Psoas muscle (tissue), 7 donors: ENCODE measurements at regions not wholly inside any gene's neighbourhood (a gene's known extent, or its start where the extent isn't known, plus 50 kb on each side); places are given as distances from the start of the nearest gene placed in this dataset.
"Not testable (repeated sequence)": the region's sequence is repeated elsewhere in the genome, so short reads cannot be mapped to it uniquely, and the experiment has no call there.

Source experiments
- ATAC-seq, 4 donors: fragments of 200-7000 bp; cut with Tn5 transposase; one replicate each; pipeline ENCODE4 v1.9.1; 2020; ENCODE audit warnings: moderate library complexity in 3 of 4, mild to moderate bottlenecking in 2 of 4
- DNase-seq, 2 donors: peaks; one replicate each; pipeline ENCODE4 v3.0.0-alpha.2; 2020
- H3K27ac ChIP-seq: fragments of 200-600 bp; one replicate; pipeline ENCODE4 v1.8.0; 2022
- H3K27me3 ChIP-seq, 3 donors: fragments of 200-600 bp in 1 of 3; one replicate each; pipeline versions ENCODE4 v1.6.1 to v1.8.0; 2013 to 2022; ENCODE audit warnings: low read length in 2 of 3, mild to moderate bottlenecking in 2 of 3, moderate library complexity in 1 of 3; ENCODE audit not compliant: insufficient read depth in 3 of 3
- H3K36me3 ChIP-seq, 2 donors: fragments of 200-600 bp in 1 of 2; one replicate each; pipeline versions ENCODE4 v1.6.1 to v1.8.0; 2013 to 2022; ENCODE audit warnings: low read depth in 1 of 2, mild to moderate bottlenecking in 1 of 2, moderate library complexity in 1 of 2; ENCODE audit not compliant: insufficient read depth in 1 of 2
- H3K4me1 ChIP-seq: fragments of 200-600 bp; one replicate; pipeline ENCODE4 v1.8.0; 2022
- H3K4me3 ChIP-seq: fragments of 200-600 bp; one replicate; pipeline ENCODE4 v1.8.0; 2022; ENCODE audit warnings: mild to moderate bottlenecking
- H3K9me3 ChIP-seq: fragments of 200-600 bp; one replicate; pipeline ENCODE4 v1.8.0; 2022
- WGBS, 3 donors: extraction: QIAGEN DNeasy Blood & Tissue Kit; methylation state at CpG; one replicate each; pipeline versions ENCODE4 v1.1.6 to v1.1.7; 2013; 5-methylcytosine and 5-hydroxymethylcytosine counted together
- intact Hi-C, 2 donors: fragments of 100-400 bp; cut with DNase I; formaldehyde crosslinking; loops; one replicate each; pipeline versions ENCODE4 v1.11.0 to v1.14.2; 2022
- TF ChIP-seq, protein P1 (sequence below): fragments of 200-600 bp; IDR thresholded peaks from one replicate; pipeline ENCODE4 v1.8.0; 2022; ENCODE audit warnings: antibody characterized with exemption
- donor health status: healthy with polysubstance abuse.
- donor health status: DM: no; HTN: no; CAD: no; lungs with moderate emphysema.
- donor health status: Bipolar disorder and iron deficiency.
- donor health status: healthy.
- donor health status: DM: yes; HTN: yes; CAD: no.
- donor health status: DM: no; HTN: no; CAD: no.
- donor health status: DM: yes; HTN: yes; CAD: no.

DNA sequence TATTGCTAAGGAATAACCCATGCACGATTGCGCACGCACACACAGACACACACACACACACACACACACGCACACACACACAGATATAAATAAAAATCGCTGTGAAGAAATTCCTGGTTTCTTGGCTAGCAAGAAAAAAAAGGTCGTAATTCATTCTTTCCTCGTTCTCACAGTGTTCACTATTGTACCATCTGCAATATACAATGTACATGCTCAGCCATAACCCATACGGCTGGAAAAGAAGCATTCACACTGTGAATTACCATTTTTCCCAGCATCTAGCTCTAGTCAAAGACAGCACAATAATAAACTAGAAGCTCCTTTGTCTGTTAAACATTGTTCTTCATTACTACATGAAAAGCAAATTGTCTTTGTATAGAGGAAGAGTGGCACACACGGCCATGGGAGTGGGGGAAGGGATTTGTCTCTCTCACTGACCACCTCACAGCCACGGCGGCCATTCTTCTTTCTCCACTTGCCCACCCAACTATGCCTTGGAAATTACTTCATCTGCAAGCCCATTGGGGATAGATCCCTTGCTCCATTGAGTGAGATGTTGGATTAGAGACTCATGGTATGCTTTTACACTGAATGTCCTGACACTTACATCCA, 115.3 kb upstream of the ID4 start:
- H3K36me3 ChIP-seq: no peaks in the 10 kb centered on the region
- no peak overlapping the region for H3K27ac ChIP-seq
- ATAC-seq: no peak
- TF ChIP-seq, protein P1, sequence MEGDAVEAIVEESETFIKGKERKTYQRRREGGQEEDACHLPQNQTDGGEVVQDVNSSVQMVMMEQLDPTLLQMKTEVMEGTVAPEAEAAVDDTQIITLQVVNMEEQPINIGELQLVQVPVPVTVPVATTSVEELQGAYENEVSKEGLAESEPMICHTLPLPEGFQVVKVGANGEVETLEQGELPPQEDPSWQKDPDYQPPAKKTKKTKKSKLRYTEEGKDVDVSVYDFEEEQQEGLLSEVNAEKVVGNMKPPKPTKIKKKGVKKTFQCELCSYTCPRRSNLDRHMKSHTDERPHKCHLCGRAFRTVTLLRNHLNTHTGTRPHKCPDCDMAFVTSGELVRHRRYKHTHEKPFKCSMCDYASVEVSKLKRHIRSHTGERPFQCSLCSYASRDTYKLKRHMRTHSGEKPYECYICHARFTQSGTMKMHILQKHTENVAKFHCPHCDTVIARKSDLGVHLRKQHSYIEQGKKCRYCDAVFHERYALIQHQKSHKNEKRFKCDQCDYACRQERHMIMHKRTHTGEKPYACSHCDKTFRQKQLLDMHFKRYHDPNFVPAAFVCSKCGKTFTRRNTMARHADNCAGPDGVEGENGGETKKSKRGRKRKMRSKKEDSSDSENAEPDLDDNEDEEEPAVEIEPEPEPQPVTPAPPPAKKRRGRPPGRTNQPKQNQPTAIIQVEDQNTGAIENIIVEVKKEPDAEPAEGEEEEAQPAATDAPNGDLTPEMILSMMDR: no peak
- 71 to 77% (median 74%) methylated on average over 11 of the region's 11 CpGs for WGBS, 3 donors
- DNase-seq: no peak
- no peaks in the 10 kb centered on the region for H3K27me3 ChIP-seq
- H3K4me1 ChIP-seq: no peaks in the 10 kb centered on the region
- intact Hi-C loops: no loop called here
- H3K9me3 ChIP-seq: no peaks in the 10 kb centered on the region
- no peak overlapping the region for H3K4me3 ChIP-seq

DNA sequence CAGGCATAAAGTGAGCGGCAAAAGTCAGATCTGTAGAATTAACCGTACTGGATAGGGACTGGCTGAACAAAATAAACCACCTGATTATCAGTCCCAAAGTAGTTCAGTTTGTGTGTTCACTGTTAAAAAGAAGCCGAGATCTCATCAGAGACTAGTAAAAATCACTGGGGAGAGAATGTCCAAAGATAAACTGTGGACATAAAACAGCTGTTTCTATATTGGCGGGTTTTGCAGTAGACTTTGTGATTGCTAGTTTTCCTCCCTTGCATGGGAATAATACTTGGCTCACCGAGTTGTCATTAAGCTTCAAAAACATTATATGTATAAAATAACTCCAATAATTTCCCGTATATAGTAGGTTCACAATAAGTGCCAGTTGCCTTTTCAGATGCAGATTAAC, 114.2 kb upstream of the ID4 start:
- 78 to 83% (median 78%) methylated on average over 6 of the region's 6 CpGs for WGBS, 3 donors
- intact Hi-C loops: no loop called here
- Histone ChIP-seq H3K27me3 (no peaks in the 10 kb centered on the region), H3K4me3 (no peak overlapping the region), H3K27ac (no peak overlapping the region), H3K36me3 (no peaks in the 10 kb centered on the region), H3K4me1 (no peaks in the 10 kb centered on the region), H3K9me3 (no peaks in the 10 kb centered on the region)
- DNase-seq (no peak), ATAC-seq (no peak)
- TF ChIP-seq, protein P1: no peak

DNA sequence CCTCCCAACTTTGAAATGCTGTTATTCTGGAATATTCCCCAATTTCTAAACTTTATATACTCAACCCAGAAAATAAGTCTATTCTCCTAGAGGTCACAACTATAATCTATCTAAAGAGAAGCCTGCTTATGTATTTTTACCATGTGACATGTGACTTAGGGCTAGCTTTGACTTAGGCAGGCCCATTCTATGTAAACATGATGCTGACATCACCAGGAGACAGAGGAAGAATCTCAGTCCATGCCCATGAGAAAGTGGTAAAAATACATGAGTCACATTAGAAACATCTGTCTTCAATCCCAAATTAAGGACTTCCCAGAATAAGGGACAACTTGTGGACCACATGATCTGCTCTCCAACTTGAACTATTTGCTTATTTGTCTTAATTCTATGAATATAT, 113.6 kb upstream of the ID4 start:
- H3K36me3 ChIP-seq: no peaks in the 10 kb centered on the region
- no peak overlapping the region for H3K27ac ChIP-seq

DNA sequence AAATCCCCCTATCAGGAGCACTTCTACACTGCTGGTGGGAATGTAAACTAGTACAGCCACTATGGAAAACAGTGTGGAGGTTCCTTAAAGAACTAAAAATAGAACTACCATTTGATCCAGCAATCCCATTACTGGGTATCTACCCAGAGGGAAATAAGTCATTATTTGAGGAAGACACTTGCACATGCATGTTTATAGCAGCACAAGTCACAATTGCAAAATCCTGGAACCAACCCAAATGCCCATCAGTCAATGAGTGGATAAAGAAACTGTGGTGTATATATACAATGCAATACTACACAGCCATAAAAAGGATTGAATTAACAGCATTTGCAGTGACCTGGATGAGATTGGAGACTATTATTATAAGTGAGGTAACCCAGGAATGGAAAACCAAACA, 111.7 kb upstream of the ID4 start:
- H3K4me3 ChIP-seq, ATAC-seq, H3K27me3 ChIP-seq, intact Hi-C loops, H3K27ac ChIP-seq, H3K36me3 ChIP-seq, H3K4me1 ChIP-seq, DNase-seq, H3K9me3 ChIP-seq: not testable (repeated sequence)

More for the DNA sequence above, 113.6 kb upstream of the ID4 start:
- ATAC-seq (no peak), DNase-seq (no peak)
- no peak overlapping the region for H3K4me3 ChIP-seq
- H3K9me3 ChIP-seq: no peaks in the 10 kb centered on the region
- intact Hi-C loops: no loop called here
- no peaks in the 10 kb centered on the region for H3K4me1 ChIP-seq
- no peaks in the 10 kb centered on the region for H3K27me3 ChIP-seq
- TF ChIP-seq, protein P1: no peak

DNA sequence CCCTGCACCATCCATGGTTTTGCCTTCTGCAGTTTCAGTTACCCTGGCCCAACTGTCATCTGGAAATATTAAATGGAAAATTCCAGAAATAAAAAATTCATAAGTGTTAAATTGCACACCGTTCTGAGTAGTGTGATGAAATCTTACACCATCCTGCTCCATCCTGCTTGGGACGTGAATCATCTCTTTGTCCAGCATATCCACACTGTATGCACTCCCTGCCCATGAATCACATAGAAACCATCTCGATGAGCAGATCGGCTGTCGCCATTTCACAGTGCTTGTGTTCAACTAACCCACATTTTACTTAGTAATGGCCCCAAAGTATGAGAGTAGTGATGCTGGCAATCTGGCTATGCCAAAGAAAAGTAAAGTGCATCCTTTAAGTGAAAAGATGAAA, 105.9 kb upstream of the ID4 start:
- intact Hi-C loops: no loop called here
- Histone ChIP-seq H3K4me3 (no peak overlapping the region), H3K36me3 (no peaks in the 10 kb centered on the region), H3K27ac (no peak overlapping the region), H3K4me1 (no peaks in the 10 kb centered on the region), H3K27me3 (no peaks in the 10 kb centered on the region), H3K9me3 (no peaks in the 10 kb centered on the region)
- WGBS, 3 donors: 58 to 65% (median 63%) methylated on average over 5 of the region's 5 CpGs
- ATAC-seq (no peak), DNase-seq (no peak)
- TF ChIP-seq, protein P1: no peak
